SK-N-SH (cell line): ENCODE measurements at regions not wholly inside any gene's neighbourhood (a gene's known extent, or its start where the extent isn't known, plus 50 kb on each side); places are given as distances from the start of the nearest gene placed in this dataset.

Source experiments
- CTCF ChIA-PET: fragments of 300-600, 350-600 bp; formaldehyde crosslinking; extraction: SDS; loops from one replicate; lab custom pipeline; 2021; lab: Yijun Ruan, JAX
- POLR2A ChIA-PET: fragments of 350-600 bp; sonication (Branson Sonifier 250); formaldehyde crosslinking; extraction: SDS; loops from one replicate; lab custom pipeline; 2020; ENCODE audit warnings: antibody characterized with exemption, inconsistent platforms; lab: Yijun Ruan, JAX
- DNase-seq: peaks from one replicate; pipeline ENCODE4 v3.0.0; 2012
- H2AFZ ChIP-seq: fragments of 200-600 bp; sonication (generic); 2 replicates; pipeline ENCODE4 v1.8.1; 2016; ENCODE audit warnings: antibody characterized with exemption, mild to moderate bottlenecking, low read depth
- H3F3A ChIP-seq: fragments of 200-600 bp; sonication (generic); replicated peaks from 2 replicates; pipeline ENCODE3; 2016; ENCODE audit warnings: antibody characterized with exemption, mild to moderate bottlenecking; ENCODE audit not compliant: insufficient read depth
- H3K27ac ChIP-seq, 2 experiments: fragments of 200-500 bp in 1 of 2; fragments of 200-600 bp in 1 of 2; sonication (Bioruptor generic) in 1 of 2; sonication (generic), shearing (Covaris generic) in 1 of 2; 2 replicates each; pipeline versions ENCODE4 v1.5.1 to v1.6.1; 2014 to 2016; ENCODE audit warnings: low read depth in 2 of 2, inconsistent platforms in 1 of 2, low read length in 1 of 2, mild to moderate bottlenecking in 1 of 2, mixed read lengths in 1 of 2
- H3K27me3 ChIP-seq: fragments of 200-600 bp; sonication (generic), shearing (Covaris generic); 2 replicates; pipeline ENCODE4 v1.6.1; 2016; ENCODE audit warnings: mixed run types; ENCODE audit not compliant: insufficient read depth
- H3K36me3 ChIP-seq, 2 experiments: fragments of 200-500 bp in 1 of 2; fragments of 200-600 bp in 1 of 2; sonication (Bioruptor generic) in 1 of 2; sonication (generic) in 1 of 2; replicated peaks in 1 of 2; 2 replicates each; pipeline versions ENCODE3 to v1.5.1; 2014 to 2016; ENCODE audit warnings: low read length in 1 of 2, mild to moderate bottlenecking in 1 of 2; ENCODE audit not compliant: insufficient read depth in 2 of 2, control insufficient read depth in 1 of 2
- H3K4me1 ChIP-seq, 2 experiments: fragments of 200-500 bp in 1 of 2; fragments of 200-600 bp in 1 of 2; sonication (Bioruptor generic) in 1 of 2; sonication (generic), shearing (Covaris generic) in 1 of 2; 2 replicates each; pipeline versions ENCODE4 v1.5.1 to v1.6.1; 2014 to 2016; ENCODE audit warnings: low read depth in 1 of 2, low read length in 1 of 2, mixed run types in 1 of 2; ENCODE audit not compliant: insufficient read depth in 2 of 2, control insufficient read depth in 1 of 2
- H3K4me2 ChIP-seq: fragments of 200-600 bp; sonication (generic), shearing (Covaris generic); 2 replicates; pipeline ENCODE4 v1.6.1; 2017; ENCODE audit warnings: mixed run types
- H3K4me3 ChIP-seq, 2 experiments: fragments of 200-500 bp in 1 of 2; fragments of 200-600 bp in 1 of 2; sonication (Bioruptor generic) in 1 of 2; sonication (generic), shearing (Covaris generic) in 1 of 2; 2 replicates each; pipeline versions ENCODE4 v1.5.1 to v1.8.1; 2014 to 2016; ENCODE audit warnings: low read depth in 2 of 2, inconsistent platforms in 1 of 2, low read length in 1 of 2, mild to moderate bottlenecking in 1 of 2, mixed read lengths in 1 of 2, moderate library complexity in 1 of 2
- H3K79me2 ChIP-seq: fragments of 200-600 bp; sonication (generic); 2 replicates; pipeline ENCODE4 v1.8.1; 2017; ENCODE audit warnings: mild to moderate bottlenecking; ENCODE audit not compliant: insufficient read depth
- H3K9ac ChIP-seq: fragments of 200-600 bp; sonication (generic); 2 replicates; pipeline ENCODE4 v1.6.1; 2017; ENCODE audit warnings: mixed run types
- H3K9me2 ChIP-seq: fragments of 200-600 bp; sonication (generic); 2 replicates; pipeline ENCODE4 v1.6.1; 2017; ENCODE audit warnings: mixed run types
- H3K9me3 ChIP-seq: fragments of 200-600 bp; sonication (generic); 2 replicates; pipeline ENCODE4 v1.6.1; 2017; ENCODE audit warnings: mixed run types, mild to moderate bottlenecking, moderate library complexity
- H4K20me1 ChIP-seq: fragments of 200-600 bp; sonication (generic); 2 replicates; pipeline ENCODE4 v1.6.1; 2017; ENCODE audit warnings: mild to moderate bottlenecking, mixed run types; ENCODE audit not compliant: insufficient read depth
- CHD2 ChIP-seq: fragments of 150-350 bp; IDR thresholded peaks from 2 replicates; pipeline ENCODE4 v1.6.1; 2018; ENCODE audit warnings: low read length; ENCODE audit not compliant: partially characterized antibody
- CTCF ChIP-seq: fragments of 200-600 bp; sonication (generic); IDR thresholded peaks from 2 replicates; pipeline ENCODE4 v1.6.1; 2017; ENCODE audit warnings: antibody characterized with exemption, mild to moderate bottlenecking, moderate library complexity
- ELF1 ChIP-seq: IDR thresholded peaks from 2 replicates; pipeline ENCODE4 v1.4.0; 2012
- EP300 ChIP-seq, 2 experiments: IDR thresholded peaks; 2 replicates each; pipeline versions ENCODE4 v1.4.0 to v1.6.1; 2012; ENCODE audit warnings: borderline replicate concordance in 1 of 2, low read depth in 1 of 2, low read length in 1 of 2
- EZH2phosphoT487 ChIP-seq: fragments of 200-600 bp; sonication (generic); IDR thresholded peaks from 2 replicates; pipeline ENCODE4 v1.6.1; 2017; ENCODE audit warnings: low read depth, mixed run types, mild to moderate bottlenecking, antibody characterized with exemption, moderate library complexity, borderline replicate concordance
- FOXJ3 ChIP-seq: sonication (generic); formaldehyde crosslinking; IDR thresholded peaks from 2 replicates; pipeline ENCODE4 v1.5.1; 2020; ENCODE audit warnings: mild to moderate bottlenecking, missing genetic modification reagents
- GABPA ChIP-seq: IDR thresholded peaks from 2 replicates; pipeline ENCODE4 v1.4.0; 2012; ENCODE audit warnings: low read depth, mild to moderate bottlenecking
- JUND ChIP-seq: IDR thresholded peaks from 2 replicates; pipeline ENCODE4 v1.4.0; 2012
- MXI1 ChIP-seq: IDR thresholded peaks from 2 replicates; pipeline ENCODE4 v1.6.1; 2012; ENCODE audit warnings: mild to moderate bottlenecking, low read depth, low read length, improper control_type of control experiment
- NRF1 ChIP-seq: IDR thresholded peaks from 2 replicates; pipeline ENCODE4 v1.6.1; 2012; ENCODE audit warnings: low read depth, mild to moderate bottlenecking, low read length
- RAD21 ChIP-seq: IDR thresholded peaks from 2 replicates; pipeline ENCODE4 v1.6.1; 2012; ENCODE audit warnings: mild to moderate bottlenecking, low read length
- RFX5 ChIP-seq: IDR thresholded peaks from 2 replicates; pipeline ENCODE4 v1.6.1; 2012; ENCODE audit warnings: mild to moderate bottlenecking, improper control_type of control experiment, low read length
- SIN3A ChIP-seq: IDR thresholded peaks from 2 replicates; pipeline ENCODE4 v1.6.1; 2012; ENCODE audit warnings: low read depth, mild to moderate bottlenecking, low read length, moderate library complexity, borderline replicate concordance
- TCF12 ChIP-seq: IDR thresholded peaks from 2 replicates; pipeline ENCODE4 v1.4.0; 2012
- USF1 ChIP-seq: IDR thresholded peaks from 2 replicates; pipeline ENCODE4 v1.4.0; 2012; ENCODE audit warnings: low read depth, borderline replicate concordance
- WGBS: methylation state at CpG from one replicate; pipeline ENCODE4 v1.1.6; 2017; ENCODE audit warnings: low lambda C conversion rate; 5-methylcytosine and 5-hydroxymethylcytosine counted together
- TF ChIP-seq, protein P1 (sequence below): IDR thresholded peaks from 2 replicates; pipeline ENCODE4 v1.4.0; 2012; ENCODE audit warnings: low read depth
- TF ChIP-seq, protein P2 (sequence below): IDR thresholded peaks from 2 replicates; pipeline ENCODE4 v1.4.0; 2012; ENCODE audit warnings: low read depth, borderline replicate concordance
- TF ChIP-seq, protein P3 (sequence below): IDR thresholded peaks from 2 replicates; pipeline ENCODE4; 2012

- TF ChIP-seq, protein P1, sequence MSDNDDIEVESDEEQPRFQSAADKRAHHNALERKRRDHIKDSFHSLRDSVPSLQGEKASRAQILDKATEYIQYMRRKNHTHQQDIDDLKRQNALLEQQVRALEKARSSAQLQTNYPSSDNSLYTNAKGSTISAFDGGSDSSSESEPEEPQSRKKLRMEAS: no peak
- TF ChIP-seq CHD2 (no peak), MXI1 (no peak)
- TF ChIP-seq, protein P2, sequence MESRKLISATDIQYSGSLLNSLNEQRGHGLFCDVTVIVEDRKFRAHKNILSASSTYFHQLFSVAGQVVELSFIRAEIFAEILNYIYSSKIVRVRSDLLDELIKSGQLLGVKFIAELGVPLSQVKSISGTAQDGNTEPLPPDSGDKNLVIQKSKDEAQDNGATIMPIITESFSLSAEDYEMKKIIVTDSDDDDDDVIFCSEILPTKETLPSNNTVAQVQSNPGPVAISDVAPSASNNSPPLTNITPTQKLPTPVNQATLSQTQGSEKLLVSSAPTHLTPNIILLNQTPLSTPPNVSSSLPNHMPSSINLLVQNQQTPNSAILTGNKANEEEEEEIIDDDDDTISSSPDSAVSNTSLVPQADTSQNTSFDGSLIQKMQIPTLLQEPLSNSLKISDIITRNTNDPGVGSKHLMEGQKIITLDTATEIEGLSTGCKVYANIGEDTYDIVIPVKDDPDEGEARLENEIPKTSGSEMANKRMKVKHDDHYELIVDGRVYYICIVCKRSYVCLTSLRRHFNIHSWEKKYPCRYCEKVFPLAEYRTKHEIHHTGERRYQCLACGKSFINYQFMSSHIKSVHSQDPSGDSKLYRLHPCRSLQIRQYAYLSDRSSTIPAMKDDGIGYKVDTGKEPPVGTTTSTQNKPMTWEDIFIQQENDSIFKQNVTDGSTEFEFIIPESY: no peak
Measured at GRCh38 chr9:107935931-107936330, 446.4 kb upstream of the KLF4 start (continued).

- POLR2A ChIA-PET: no interaction called here
Measured at GRCh38 chr9:107933516-107933915, 443.9 kb upstream of the KLF4 start.

More at GRCh38 chr9:107933516-107933915, 443.9 kb upstream of the KLF4 start:
- H2AFZ ChIP-seq: peak overlapping the region; percentile 68; the same call in 1 of the 2 replicates
- H3K9me2 ChIP-seq: no peaks in the 10 kb centered on the region
- DNase-seq: no peak
- no peak for TF ChIP-seq EZH2phosphoT487
- no peak for TF ChIP-seq JUND
- TF ChIP-seq FOXJ3 (CRISPR knock-in tag): no peak
- no peak for TF ChIP-seq EP300 (IDR thresholded peaks at IDR 0.05; ENCODE audit: borderline replicate concordance in 1 of 2, low read depth in 1 of 2, low read length in 1 of 2)
- no peak for TF ChIP-seq USF1
- TF ChIP-seq CTCF: no peak
- no peak for TF ChIP-seq GABPA
- no peak for TF ChIP-seq NRF1
- no peak for TF ChIP-seq MXI1
- TF ChIP-seq RAD21: no peak
- TF ChIP-seq RFX5: no peak
- TF ChIP-seq TCF12: no peak
- TF ChIP-seq ELF1: no peak
- no peak for TF ChIP-seq SIN3A
- TF ChIP-seq, protein P1: no peak
- TF ChIP-seq, protein P3, sequence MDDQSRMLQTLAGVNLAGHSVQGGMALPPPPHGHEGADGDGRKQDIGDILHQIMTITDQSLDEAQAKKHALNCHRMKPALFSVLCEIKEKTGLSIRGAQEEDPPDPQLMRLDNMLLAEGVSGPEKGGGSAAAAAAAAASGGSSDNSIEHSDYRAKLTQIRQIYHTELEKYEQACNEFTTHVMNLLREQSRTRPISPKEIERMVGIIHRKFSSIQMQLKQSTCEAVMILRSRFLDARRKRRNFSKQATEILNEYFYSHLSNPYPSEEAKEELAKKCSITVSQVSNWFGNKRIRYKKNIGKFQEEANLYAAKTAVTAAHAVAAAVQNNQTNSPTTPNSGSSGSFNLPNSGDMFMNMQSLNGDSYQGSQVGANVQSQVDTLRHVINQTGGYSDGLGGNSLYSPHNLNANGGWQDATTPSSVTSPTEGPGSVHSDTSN: no peak
- TF ChIP-seq, all 33 proteins: peak for 0
- Histone ChIP-seq H3K9me3 (no peaks in the 10 kb centered on the region), H3K4me1 (no peaks in the 10 kb centered on the region), H3K4me3 (no peak overlapping the region), H3F3A (peaks cover 8% of the 10 kb centered on the region), H3K4me2 (peak overlapping the region; percentile 57; the same call in 1 of the 2 replicates), H3K27me3 (peaks cover 4% of the 10 kb centered on the region; the same call in 1 of the 2 replicates), H3K9ac (no peak overlapping the region; the same call in 1 of the 2 replicates), H3K79me2 (no peaks in the 10 kb centered on the region), H3K27ac (peak overlapping the region in 1 of 2 experiments; percentile 64; a peak in 2 of 4 replicates), H3K36me3 (no peaks in the 10 kb centered on the region), H4K20me1 (no peaks in the 10 kb centered on the region)
- WGBS: 13% methylated on average over 6 of the region's 6 CpGs
- CTCF ChIA-PET: no interaction called here
